Lung microvascular endothelial cell (primary cell): ENCODE measurements at regions not wholly inside any gene's neighbourhood (a gene's known extent, or its start where the extent isn't known, plus 50 kb on each side); places are given as distances from the start of the nearest gene placed in this dataset.
A peak's percentile ranks its signal among the peaks of the same experiment; 100 is the strongest.
"Not testable (repeated sequence)": the region's sequence is repeated elsewhere in the genome, so short reads cannot be mapped to it uniquely, and the experiment has no call there.

Experiments
- DNase-seq, 2 donors: peaks; one replicate each; pipeline versions ENCODE4 v3.0.0 to v3.0.0-alpha.2; 2010; ENCODE audit warnings: low read depth in 2 of 2

- DNase-seq, result peak; percentile 50 to 56
Observed at GRCh38 chrX:65451663-65452062, 82.9 kb downstream of the LAS1L start.

DNA sequence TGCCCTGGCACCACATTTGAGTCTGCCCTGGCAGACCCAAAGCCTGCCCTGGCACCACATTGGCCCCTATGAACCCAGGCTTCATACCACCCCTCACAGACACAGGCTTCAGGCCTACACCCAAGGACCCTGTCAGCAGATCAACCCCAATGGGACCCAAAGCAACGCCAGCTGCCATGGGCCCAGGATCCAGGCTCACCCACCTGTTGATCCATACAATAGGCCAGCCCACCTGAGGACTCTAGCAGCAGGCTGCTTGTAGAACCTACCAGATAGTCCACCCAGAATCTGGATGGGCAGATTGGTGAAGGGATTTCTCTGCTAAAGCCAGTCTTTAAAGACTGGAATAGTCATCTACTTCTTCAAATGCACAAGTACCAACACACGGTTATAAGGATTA, 114.4 kb downstream of the LAS1L start:
- no peak for DNase-seq

- DNase-seq, result not testable (repeated sequence)
Observed at GRCh38 chrX:65407662-65408061, 126.9 kb downstream of the LAS1L start.

GRCh38 chrX:65407157-65407626, 127.4 kb downstream of the LAS1L start:
- DNase-seq, result no peak

- DNase-seq, result no peak
Observed at GRCh38 chrX:65406532-65406931, 128.1 kb downstream of the LAS1L start.

DNA sequence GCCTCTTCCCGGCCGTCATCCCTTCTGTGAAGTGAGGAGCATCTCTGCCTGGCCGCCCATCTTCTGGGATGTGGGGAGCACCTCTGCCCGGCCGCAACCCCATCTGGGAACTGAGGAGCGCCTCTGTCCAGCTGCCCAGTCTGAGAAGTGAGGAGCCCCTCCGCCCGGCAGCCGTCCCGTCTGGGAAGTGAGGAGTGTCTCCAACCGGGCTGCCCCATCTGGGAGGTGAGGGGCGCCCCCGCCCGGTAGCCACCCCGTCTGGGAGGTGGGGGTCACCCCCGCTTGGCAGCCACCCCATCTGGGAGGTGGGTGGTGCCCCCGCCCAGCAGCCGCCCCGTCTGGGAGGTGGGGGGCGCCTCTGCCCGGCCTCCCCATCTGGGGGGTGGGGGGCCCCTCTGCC, 142.3 kb downstream of the LAS1L start:
- no peak for DNase-seq

DNA sequence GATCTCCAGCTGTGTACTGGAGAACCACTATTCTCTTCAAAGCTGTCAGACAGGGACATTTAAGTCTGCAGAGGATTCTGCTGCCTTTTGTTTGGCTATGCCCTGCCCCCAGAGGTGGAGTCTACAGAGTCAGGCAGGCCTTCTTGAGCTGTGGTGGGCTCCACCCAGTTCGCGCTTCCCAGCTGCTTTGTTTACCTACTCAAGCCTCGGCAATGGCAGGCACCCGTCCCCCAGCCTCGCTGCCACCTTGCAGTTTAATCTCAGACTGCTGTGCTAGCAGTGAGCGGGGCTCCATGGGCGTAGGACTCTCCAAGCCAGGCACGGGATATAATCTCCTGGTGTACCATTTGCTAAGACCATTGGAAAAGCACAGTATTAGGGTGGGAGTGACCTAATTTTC, 145.5 kb downstream of the LAS1L start:
- not testable (repeated sequence) for DNase-seq
